ENCODE measurements at regions not wholly inside any gene's neighbourhood (a gene's known extent, or its start where the extent isn't known, plus 50 kb on each side); places are given as distances from the start of the nearest gene placed in this dataset.

DNA sequence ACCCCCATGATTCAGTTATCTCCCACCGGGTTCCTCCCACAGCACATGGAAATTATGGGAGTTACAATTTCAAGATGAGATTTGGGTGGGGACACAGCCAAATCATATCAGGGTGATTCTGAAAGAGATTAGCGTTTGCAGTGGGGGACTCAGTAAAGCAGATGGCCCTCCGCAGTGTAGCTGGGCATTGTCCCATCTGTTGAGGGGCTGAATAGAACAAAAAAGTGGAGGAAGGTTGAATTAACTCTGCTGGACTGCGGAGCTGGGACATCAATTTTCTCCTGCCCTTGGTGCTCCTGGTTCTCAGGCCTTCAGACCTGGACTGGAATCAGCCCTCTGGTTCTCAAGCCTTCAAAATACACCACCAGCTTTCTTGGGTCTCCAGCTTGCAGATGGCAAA is 55.2 kb upstream of the CACNA1A start:
- TF ChIP-seq, protein P1, sequence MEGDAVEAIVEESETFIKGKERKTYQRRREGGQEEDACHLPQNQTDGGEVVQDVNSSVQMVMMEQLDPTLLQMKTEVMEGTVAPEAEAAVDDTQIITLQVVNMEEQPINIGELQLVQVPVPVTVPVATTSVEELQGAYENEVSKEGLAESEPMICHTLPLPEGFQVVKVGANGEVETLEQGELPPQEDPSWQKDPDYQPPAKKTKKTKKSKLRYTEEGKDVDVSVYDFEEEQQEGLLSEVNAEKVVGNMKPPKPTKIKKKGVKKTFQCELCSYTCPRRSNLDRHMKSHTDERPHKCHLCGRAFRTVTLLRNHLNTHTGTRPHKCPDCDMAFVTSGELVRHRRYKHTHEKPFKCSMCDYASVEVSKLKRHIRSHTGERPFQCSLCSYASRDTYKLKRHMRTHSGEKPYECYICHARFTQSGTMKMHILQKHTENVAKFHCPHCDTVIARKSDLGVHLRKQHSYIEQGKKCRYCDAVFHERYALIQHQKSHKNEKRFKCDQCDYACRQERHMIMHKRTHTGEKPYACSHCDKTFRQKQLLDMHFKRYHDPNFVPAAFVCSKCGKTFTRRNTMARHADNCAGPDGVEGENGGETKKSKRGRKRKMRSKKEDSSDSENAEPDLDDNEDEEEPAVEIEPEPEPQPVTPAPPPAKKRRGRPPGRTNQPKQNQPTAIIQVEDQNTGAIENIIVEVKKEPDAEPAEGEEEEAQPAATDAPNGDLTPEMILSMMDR (conservative IDR thresholded peaks at IDR 0.05; ENCODE audit: low read depth, low read length), result no peak
- DNase-seq (ENCODE audit: low read depth), result no peak
- no peak overlapping the region for H3K4me3 ChIP-seq (ENCODE audit: low read depth, low read length)

DNA sequence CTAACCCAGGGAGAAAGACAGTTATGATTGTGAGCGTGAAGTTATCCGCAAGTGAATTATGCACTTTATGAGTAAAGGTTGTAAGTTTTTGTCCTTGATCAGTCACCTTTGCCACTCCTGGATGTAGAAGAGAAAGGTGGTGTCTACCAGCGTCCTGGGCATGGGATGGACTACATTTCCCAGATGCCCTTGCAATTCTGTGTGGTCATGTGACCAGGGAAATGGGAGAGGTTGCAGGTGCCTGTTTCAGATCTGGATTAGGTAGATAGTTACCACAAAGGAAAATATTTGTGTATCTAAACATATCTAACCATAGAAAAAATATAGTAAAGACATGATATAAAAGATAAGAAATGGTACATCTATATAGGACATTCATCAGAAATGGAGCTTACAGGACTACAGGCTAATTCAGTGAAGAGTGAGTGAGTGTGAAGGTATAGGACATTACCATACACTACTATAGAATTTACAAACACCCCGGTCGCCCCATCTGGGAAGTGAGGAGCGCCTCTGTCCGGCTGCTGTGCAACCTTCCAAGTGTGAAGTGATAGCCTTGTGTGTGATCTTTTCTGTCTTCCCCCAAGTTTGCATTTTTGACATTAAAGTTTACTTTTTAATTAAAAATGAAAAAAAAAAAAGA is 51.6 kb upstream of the CACNA1A start:
- no peak overlapping the region for H3K4me3 ChIP-seq (ENCODE audit: low read depth, low read length)
- TF ChIP-seq, protein P1 (conservative IDR thresholded peaks at IDR 0.05; ENCODE audit: low read depth, low read length), result no peak
- no peak for DNase-seq (ENCODE audit: low read depth)

DNA sequence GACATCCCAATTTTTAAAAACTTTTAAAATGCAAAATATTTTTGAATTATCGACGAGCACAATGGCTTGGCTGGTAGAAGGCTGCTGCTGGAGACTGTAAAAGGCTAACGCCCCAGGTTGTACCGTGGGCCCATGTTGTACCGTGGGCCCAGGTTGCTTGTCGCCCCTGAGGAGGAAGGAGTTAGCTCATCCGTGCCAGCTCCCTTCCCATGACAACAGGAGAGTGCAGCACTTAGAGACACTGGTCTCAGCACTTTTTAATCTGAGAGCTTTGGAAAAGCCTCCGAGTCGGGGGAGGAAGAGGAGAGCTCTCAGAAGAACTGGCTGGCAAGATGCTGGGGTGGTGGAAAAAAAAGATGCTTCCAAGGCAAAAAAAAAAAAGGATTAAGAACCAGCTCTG is 50.3 kb upstream of the CACNA1A start:
- DNase-seq (ENCODE audit: low read depth), result no peak
- no peak overlapping the region for H3K4me3 ChIP-seq (ENCODE audit: low read depth, low read length)
- TF ChIP-seq, protein P1 (conservative IDR thresholded peaks at IDR 0.05; ENCODE audit: low read depth, low read length), result no peak

All from choroid plexus epithelial cell (primary cell).